HCT116 (cell line): ENCODE measurements at regions not wholly inside any gene's neighbourhood (a gene's known extent, or its start where the extent isn't known, plus 50 kb on each side); places are given as distances from the start of the nearest gene placed in this dataset.

Experiments
- ATAC-seq: fragments of 200-7000 bp; cut with Tn5 transposase; 2 replicates; pipeline ENCODE4 v1.9.1; 2020; ENCODE audit warnings: mild to moderate bottlenecking, moderate library complexity
- BruUV-seq: library from RNA; stranded (reverse); fragments of 400-500 nt; replicated peaks from 2 replicates; lab custom pipeline; 2021; lab: Mats Ljungman, UMichigan
- CTCF ChIA-PET: fragments of 300-600 bp; sonication (Branson Sonifier 250); formaldehyde crosslinking; loops from one replicate; lab custom pipeline; 2021; ENCODE audit warnings: antibody characterized with exemption; lab: Charles Lee
- POLR2A ChIA-PET: fragments of 300-600, 350-600 bp; sonication (Branson Sonifier 250); formaldehyde crosslinking; loops from one replicate; lab custom pipeline; 2021; ENCODE audit warnings: antibody characterized with exemption; lab: Charles Lee
- RAD21 ChIA-PET, 2 experiments: fragments of 300-600 bp; sonication (Branson Sonifier 250); formaldehyde crosslinking; loops; one replicate each; lab custom pipeline; 2023; ENCODE audit warnings: low total read pairs in 2 of 2; ENCODE audit not compliant: uncharacterized antibody in 2 of 2, unreplicated experiment in 2 of 2, low non-redundant PET in 1 of 2; lab: Charles Lee
- DNase-seq: peaks from one replicate; pipeline ENCODE4 v3.0.0-alpha.2; 2010; ENCODE audit warnings: low read depth, low spot score
- H2AFZ ChIP-seq: fragments of 200-600 bp; shearing (Covaris generic), sonication (generic); 2 replicates; pipeline ENCODE4 v1.6.1; 2017; ENCODE audit warnings: low read depth, mixed run types, mixed read lengths, antibody characterized with exemption, low read length; ENCODE audit not compliant: poor library complexity, severe bottlenecking
- H3K27ac ChIP-seq: 2 replicates; pipeline ENCODE4 v1.5.1; 2012; ENCODE audit warnings: low read depth, low read length
- H3K27me3 ChIP-seq: fragments of 200-600 bp; sonication (generic); 2 replicates; pipeline ENCODE4 v1.6.1; 2016; ENCODE audit warnings: mixed run types, low read length, mixed read lengths; ENCODE audit not compliant: insufficient read depth
- H3K36me3 ChIP-seq, 2 experiments: fragments of 200-500 bp in 1 of 2; fragments of 200-600 bp in 1 of 2; sonication (Bioruptor generic) in 1 of 2; sonication (generic) in 1 of 2; 2 replicates each; pipeline versions ENCODE4 v1.5.1 to v1.6.1; 2014 to 2016; ENCODE audit warnings: low read length in 2 of 2, inconsistent platforms in 1 of 2, mixed read lengths in 1 of 2, mixed run types in 1 of 2; ENCODE audit not compliant: insufficient read depth in 2 of 2, control insufficient read depth in 1 of 2
- H3K4me1 ChIP-seq, 2 experiments: fragments of 200-600 bp in 1 of 2; sonication (generic) in 1 of 2; 2 replicates each; pipeline versions ENCODE4 v1.5.1 to v1.6.1; 2012 to 2017; ENCODE audit warnings: low read length in 2 of 2, inconsistent platforms in 1 of 2, mild to moderate bottlenecking in 1 of 2, mixed read lengths in 1 of 2, mixed run types in 1 of 2, moderate library complexity in 1 of 2; ENCODE audit not compliant: insufficient read depth in 2 of 2, control insufficient read depth in 1 of 2
- H3K4me2 ChIP-seq: fragments of 200-600 bp; sonication (generic); 2 replicates; pipeline ENCODE4 v1.6.1; 2017; ENCODE audit warnings: mixed run types, low read length, mixed read lengths
- H3K4me3 ChIP-seq, 2 experiments: fragments of 200-600 bp in 1 of 2; sonication (generic) in 1 of 2; replicated peaks in 1 of 2; 2 replicates each; pipeline ENCODE4 v1.5.1; 2011 to 2016; ENCODE audit warnings: low read length in 2 of 2, control low read depth in 1 of 2, low read depth in 1 of 2, mild to moderate bottlenecking in 1 of 2, mixed read lengths in 1 of 2, mixed run types in 1 of 2
- H3K79me2 ChIP-seq: fragments of 200-600 bp; sonication (generic); 2 replicates; pipeline ENCODE4 v1.6.1; 2017; ENCODE audit warnings: mild to moderate bottlenecking, mixed run types, low read length, moderate library complexity, mixed read lengths; ENCODE audit not compliant: insufficient read depth
- H3K9ac ChIP-seq: fragments of 200-600 bp; sonication (generic); 2 replicates; pipeline ENCODE4 v1.6.1; 2016; ENCODE audit warnings: low read length, mixed read lengths
- H3K9me2 ChIP-seq: fragments of 200-600 bp; sonication (generic), shearing (Covaris generic); 2 replicates; pipeline ENCODE4 v1.6.1; 2017; ENCODE audit warnings: mixed run types, mild to moderate bottlenecking, moderate library complexity; ENCODE audit not compliant: insufficient read depth
- H3K9me3 ChIP-seq, 2 experiments: fragments of 200-500 bp in 1 of 2; fragments of 200-600 bp in 1 of 2; sonication (Bioruptor generic) in 1 of 2; sonication (generic) in 1 of 2; 2 replicates each; pipeline ENCODE4 v1.6.1; 2014 to 2017; ENCODE audit warnings: low read length in 2 of 2, mixed read lengths in 2 of 2, inconsistent platforms in 1 of 2, low read depth in 1 of 2, mild to moderate bottlenecking in 1 of 2, mixed run types in 1 of 2, moderate library complexity in 1 of 2; ENCODE audit not compliant: control insufficient read depth in 1 of 2, insufficient read depth in 1 of 2
- H4K20me1 ChIP-seq: fragments of 200-600 bp; sonication (generic), shearing (Covaris generic); 2 replicates; pipeline ENCODE4 v1.6.1; 2017; ENCODE audit warnings: mixed run types, mild to moderate bottlenecking, moderate library complexity; ENCODE audit not compliant: insufficient read depth
- ATF3 ChIP-seq: IDR thresholded peaks from 2 replicates; pipeline ENCODE4 v1.6.1; 2012
- CEBPB ChIP-seq: IDR thresholded peaks from 2 replicates; pipeline ENCODE4 v1.6.1; 2012; ENCODE audit warnings: low read depth
- CTCF ChIP-seq, 3 experiments: fragments of 200-600 bp in 1 of 3; sonication (generic) in 1 of 3; IDR thresholded peaks in 2 of 3; conservative IDR thresholded peaks in 1 of 3; 2 replicates each; pipeline ENCODE4 v1.5.1; 2012 to 2017; ENCODE audit warnings: low read depth in 2 of 3, low read length in 2 of 3, antibody characterized with exemption in 1 of 3, borderline replicate concordance in 1 of 3, control low read depth in 1 of 3, mild to moderate bottlenecking in 1 of 3, mixed read lengths in 1 of 3, mixed run types in 1 of 3, moderate library complexity in 1 of 3; ENCODE audit not compliant: insufficient read depth in 1 of 3
- EZH2 ChIP-seq: fragments of 200-600 bp; sonication (generic); IDR thresholded peaks from 2 replicates; pipeline ENCODE4 v1.6.1; 2017; ENCODE audit warnings: antibody characterized with exemption, mixed run types
- FOSL1 ChIP-seq: IDR thresholded peaks from 2 replicates; pipeline ENCODE4 v1.6.1; 2012; ENCODE audit warnings: low read depth
- JUND ChIP-seq: IDR thresholded peaks from 2 replicates; pipeline ENCODE4 v1.6.1; 2012
- MAX ChIP-seq: IDR thresholded peaks from 2 replicates; pipeline ENCODE4 v1.6.1; 2012
- POLR2A ChIP-seq: IDR thresholded peaks from 2 replicates; pipeline ENCODE4 v1.7.0; 2011; ENCODE audit warnings: borderline replicate concordance; ENCODE audit not compliant: insufficient read depth, insufficient read length; ENCODE audit errors: extremely low read depth
- RAD21 ChIP-seq: IDR thresholded peaks from 2 replicates; pipeline ENCODE4 v1.6.1; 2012; ENCODE audit warnings: low read depth, mild to moderate bottlenecking
- REST ChIP-seq: IDR thresholded peaks from 2 replicates; pipeline ENCODE4 v1.6.1; 2012; ENCODE audit warnings: low read depth
- SP1 ChIP-seq: IDR thresholded peaks from 2 replicates; pipeline ENCODE4 v1.6.1; 2012; ENCODE audit warnings: low read depth
- SRF ChIP-seq: IDR thresholded peaks from 2 replicates; pipeline ENCODE4 v1.6.1; 2012; ENCODE audit warnings: low read depth
- TCF7L2 ChIP-seq: IDR thresholded peaks from 2 replicates; pipeline ENCODE4 v1.7.0; 2011; ENCODE audit warnings: borderline replicate concordance, inconsistent platforms; ENCODE audit not compliant: insufficient read depth, insufficient read length; ENCODE audit errors: extremely low read depth
- YY1 ChIP-seq: IDR thresholded peaks from 2 replicates; pipeline ENCODE4 v1.6.1; 2011; ENCODE audit warnings: low read length, low read depth, moderate library complexity, mild to moderate bottlenecking; ENCODE audit not compliant: insufficient replicate concordance; ENCODE audit errors: extremely low read depth
- ZBTB33 ChIP-seq: IDR thresholded peaks from 2 replicates; pipeline ENCODE4 v1.6.1; 2011; ENCODE audit warnings: mild to moderate bottlenecking, low read length, moderate library complexity; ENCODE audit not compliant: insufficient replicate concordance; ENCODE audit errors: extremely low read depth
- ZFX ChIP-seq: fragments of 450-650 bp; IDR thresholded peaks from 2 replicates; pipeline ENCODE4 v1.6.1; 2017
- ZNF274 ChIP-seq: fragments of 200-500 bp; sonication (Bioruptor generic); IDR thresholded peaks from 2 replicates; pipeline ENCODE4 v1.6.1; 2014; ENCODE audit warnings: mild to moderate bottlenecking, low read depth, low read length, inconsistent platforms
- intact Hi-C: fragments of 100-400 bp; cut with micrococcal nuclease; formaldehyde crosslinking; loops from 2 replicates; pipeline ENCODE4 v1.10.0; 2022

DNA sequence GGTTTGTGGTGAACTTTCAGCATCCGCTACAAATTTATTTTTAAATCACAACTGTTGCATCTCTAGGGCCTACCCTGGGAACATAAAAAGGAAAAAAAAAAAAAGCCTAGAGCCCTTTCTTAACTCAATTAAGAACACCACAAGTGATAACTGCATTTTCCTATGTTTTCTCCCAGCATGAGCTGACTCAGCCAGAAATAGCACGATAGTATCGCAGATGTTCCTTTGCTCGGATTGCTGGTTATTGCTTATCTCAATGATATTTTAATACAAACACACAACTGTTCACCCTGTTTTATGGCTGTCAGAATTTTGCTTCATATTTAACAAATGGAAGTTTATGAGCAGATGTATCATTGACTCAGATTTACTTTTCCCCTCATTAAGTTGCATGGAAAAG, 251.8 kb upstream of the SUCLG2 start:
- Histone ChIP-seq H3K4me1 (no peaks in the 10 kb centered on the region), H3K79me2 (no peaks in the 10 kb centered on the region), H2AFZ (no peak overlapping the region), H3K27ac (no peak overlapping the region), H3K9ac (no peak overlapping the region), H3K9me3 (no peaks in the 10 kb centered on the region), H3K9me2 (no peaks in the 10 kb centered on the region), H4K20me1 (no peaks in the 10 kb centered on the region), H3K36me3 (no peaks in the 10 kb centered on the region), H3K4me3 (no peak overlapping the region), H3K4me2 (no peak overlapping the region), H3K27me3 (no peaks in the 10 kb centered on the region)
- no TSS peak for BruUV-seq
- CTCF ChIA-PET, result no interaction called here
- ATAC-seq (no peak), DNase-seq (no peak)
- TF ChIP-seq EZH2, result no peak
- no peak for TF ChIP-seq SP1
- no peak for TF ChIP-seq ZNF274
- no peak for TF ChIP-seq FOSL1
- no peak for TF ChIP-seq RAD21
- no peak for TF ChIP-seq REST
- TF ChIP-seq POLR2A, result no peak
- TF ChIP-seq ZBTB33, result no peak
- no peak for TF ChIP-seq JUND
- no peak for TF ChIP-seq YY1
- TF ChIP-seq CTCF (IDR thresholded peaks at IDR 0.05 in 2 of 3, conservative IDR thresholded peaks at IDR 0.05 in 1 of 3; ENCODE audit: borderline replicate concordance in 1 of 3, insufficient read depth in 1 of 3, low read depth in 2 of 3, low read length in 2 of 3), result no peak
- TF ChIP-seq SRF, result no peak
- no peak for TF ChIP-seq TCF7L2
- no peak for TF ChIP-seq ATF3
- no peak for TF ChIP-seq CEBPB
- TF ChIP-seq ZFX, result no peak
- TF ChIP-seq MAX, result no peak
- RAD21 ChIA-PET, result no interaction called here
- POLR2A ChIA-PET, result no interaction called here
- intact Hi-C loops, result no loop called here
